ENCODE measurements at regions not wholly inside any gene's neighbourhood (a gene's known extent, or its start where the extent isn't known, plus 50 kb on each side); places are given as distances from the start of the nearest gene placed in this dataset.

DNA sequence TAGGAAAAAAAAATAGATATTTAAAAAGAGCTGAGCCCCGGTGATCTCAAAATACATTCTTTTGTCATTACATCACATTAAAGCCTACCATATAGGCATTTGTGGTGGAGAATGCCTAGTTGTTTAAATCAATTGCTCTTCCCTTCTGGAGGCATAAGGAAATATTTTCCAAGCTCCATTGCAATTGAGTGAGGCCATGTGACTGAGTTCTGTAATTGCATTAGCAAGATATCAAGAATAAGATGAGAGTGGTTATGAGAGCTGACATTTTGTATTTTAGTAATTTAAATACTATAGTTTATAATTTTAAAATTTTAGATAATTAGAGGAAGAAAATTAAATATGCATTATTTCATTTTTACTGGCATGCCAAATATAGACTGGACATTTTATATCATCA, 1195.9 kb downstream of the DTWD2 start:
- TF ChIP-seq, protein P1, sequence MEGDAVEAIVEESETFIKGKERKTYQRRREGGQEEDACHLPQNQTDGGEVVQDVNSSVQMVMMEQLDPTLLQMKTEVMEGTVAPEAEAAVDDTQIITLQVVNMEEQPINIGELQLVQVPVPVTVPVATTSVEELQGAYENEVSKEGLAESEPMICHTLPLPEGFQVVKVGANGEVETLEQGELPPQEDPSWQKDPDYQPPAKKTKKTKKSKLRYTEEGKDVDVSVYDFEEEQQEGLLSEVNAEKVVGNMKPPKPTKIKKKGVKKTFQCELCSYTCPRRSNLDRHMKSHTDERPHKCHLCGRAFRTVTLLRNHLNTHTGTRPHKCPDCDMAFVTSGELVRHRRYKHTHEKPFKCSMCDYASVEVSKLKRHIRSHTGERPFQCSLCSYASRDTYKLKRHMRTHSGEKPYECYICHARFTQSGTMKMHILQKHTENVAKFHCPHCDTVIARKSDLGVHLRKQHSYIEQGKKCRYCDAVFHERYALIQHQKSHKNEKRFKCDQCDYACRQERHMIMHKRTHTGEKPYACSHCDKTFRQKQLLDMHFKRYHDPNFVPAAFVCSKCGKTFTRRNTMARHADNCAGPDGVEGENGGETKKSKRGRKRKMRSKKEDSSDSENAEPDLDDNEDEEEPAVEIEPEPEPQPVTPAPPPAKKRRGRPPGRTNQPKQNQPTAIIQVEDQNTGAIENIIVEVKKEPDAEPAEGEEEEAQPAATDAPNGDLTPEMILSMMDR (IDR thresholded peaks at IDR 0.05; ENCODE audit: low read depth, low read length): no peak
- no peak for TF ChIP-seq EZH2phosphoT487 (IDR thresholded peaks at IDR 0.05; ENCODE audit: low read depth)
- H3K36me3 ChIP-seq (replicated peaks; ENCODE audit: low read depth, low read length): no peaks in the 10 kb centered on the region
- no peak overlapping the region for H3K4me2 ChIP-seq (ENCODE audit: low read length)
- H3K4me1 ChIP-seq (ENCODE audit: low read length): peaks cover 7% of the 10 kb centered on the region
- H3K4me3 ChIP-seq (ENCODE audit: low read length): no peak overlapping the region
- H3K9me3 ChIP-seq (ENCODE audit: insufficient read depth, low read length): no peaks in the 10 kb centered on the region
- no peak overlapping the region for H3K27ac ChIP-seq (ENCODE audit: low read length)
- H4K20me1 ChIP-seq (ENCODE audit: insufficient read depth, low read length): no peaks in the 10 kb centered on the region
- H3K79me2 ChIP-seq (ENCODE audit: low read length): no peaks in the 10 kb centered on the region
- no peaks in the 10 kb centered on the region for H3K27me3 ChIP-seq (ENCODE audit: low read depth, low read length)
- no peak overlapping the region for H2AFZ ChIP-seq (ENCODE audit: low read depth, low read length)
- H3K9ac ChIP-seq (ENCODE audit: low read length): no peak overlapping the region

DNA sequence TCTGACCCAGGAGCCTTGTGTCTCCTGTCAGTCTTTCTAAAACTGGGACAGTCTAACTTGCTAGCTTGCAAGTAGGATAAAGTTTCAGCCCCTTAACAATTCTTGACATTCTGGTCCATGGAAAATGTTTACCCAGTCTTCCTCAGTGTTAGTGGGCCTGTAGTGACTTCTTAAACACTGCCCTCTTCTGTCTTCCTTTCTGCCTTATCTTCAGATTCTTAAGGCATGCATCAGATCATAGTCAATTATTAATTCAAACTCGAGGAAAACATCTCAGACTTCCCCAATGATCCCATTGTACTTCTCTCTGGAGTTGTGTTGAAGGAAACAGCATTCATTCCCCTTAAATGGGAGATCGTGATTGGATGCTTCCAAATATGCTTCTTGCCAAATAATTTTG, 1199.8 kb downstream of the DTWD2 start:
- no peaks in the 10 kb centered on the region for H3K36me3 ChIP-seq (replicated peaks; ENCODE audit: low read depth, low read length)
- H3K27ac ChIP-seq (ENCODE audit: low read length): no peak overlapping the region
- H3K27me3 ChIP-seq (ENCODE audit: low read depth, low read length): no peaks in the 10 kb centered on the region
- TF ChIP-seq, protein P1 (IDR thresholded peaks at IDR 0.05; ENCODE audit: low read depth, low read length): peak; percentile 38
- no peak for TF ChIP-seq EZH2phosphoT487 (IDR thresholded peaks at IDR 0.05; ENCODE audit: low read depth)
- no peak overlapping the region for H3K4me3 ChIP-seq (ENCODE audit: low read length)
- H4K20me1 ChIP-seq (ENCODE audit: insufficient read depth, low read length): no peaks in the 10 kb centered on the region
- peaks cover 9% of the 10 kb centered on the region for H3K4me1 ChIP-seq (ENCODE audit: low read length)
- no peaks in the 10 kb centered on the region for H3K9me3 ChIP-seq (ENCODE audit: insufficient read depth, low read length)
- no peaks in the 10 kb centered on the region for H3K79me2 ChIP-seq (ENCODE audit: low read length)
- H3K4me2 ChIP-seq (ENCODE audit: low read length): no peak overlapping the region
- no peak overlapping the region for H3K9ac ChIP-seq (ENCODE audit: low read length)
- no peak overlapping the region for H2AFZ ChIP-seq (ENCODE audit: low read depth, low read length)

DNA sequence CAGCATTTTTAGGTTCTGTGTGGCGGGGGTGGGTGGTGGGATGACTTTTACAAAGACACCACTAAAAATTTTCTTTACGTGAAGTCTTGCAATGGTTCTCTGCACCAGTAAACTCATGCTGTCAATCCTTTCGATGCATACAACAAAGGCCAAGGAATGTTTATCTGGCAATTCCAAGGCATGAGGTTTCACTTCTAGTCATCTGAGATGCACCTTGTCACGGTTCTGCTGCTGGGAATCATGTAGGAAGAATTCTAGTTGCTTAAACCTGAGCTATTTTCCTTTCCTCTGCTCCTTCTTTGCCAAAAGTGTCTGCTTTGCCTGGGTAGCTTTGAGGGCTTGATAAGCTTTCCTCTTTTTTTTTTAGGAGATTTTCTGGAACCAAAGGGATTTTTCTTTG, 1204.5 kb upstream of the SEMA6A start:
- H3K27me3 ChIP-seq (ENCODE audit: low read depth, low read length): no peaks in the 10 kb centered on the region
- no peak overlapping the region for H2AFZ ChIP-seq (ENCODE audit: low read depth, low read length)
- no peaks in the 10 kb centered on the region for H4K20me1 ChIP-seq (ENCODE audit: insufficient read depth, low read length)
- no peak overlapping the region for H3K4me3 ChIP-seq (ENCODE audit: low read length)
- peaks cover 32% of the 10 kb centered on the region for H3K4me1 ChIP-seq (ENCODE audit: low read length)
- H3K36me3 ChIP-seq (replicated peaks; ENCODE audit: low read depth, low read length): no peaks in the 10 kb centered on the region
- H3K27ac ChIP-seq (ENCODE audit: low read length): no peak overlapping the region
- H3K79me2 ChIP-seq (ENCODE audit: low read length): no peaks in the 10 kb centered on the region
- TF ChIP-seq EZH2phosphoT487 (IDR thresholded peaks at IDR 0.05; ENCODE audit: low read depth): no peak
- TF ChIP-seq, protein P1 (IDR thresholded peaks at IDR 0.05; ENCODE audit: low read depth, low read length): no peak
- no peak overlapping the region for H3K9ac ChIP-seq (ENCODE audit: low read length)
- H3K9me3 ChIP-seq (ENCODE audit: insufficient read depth, low read length): no peaks in the 10 kb centered on the region
- no peak overlapping the region for H3K4me2 ChIP-seq (ENCODE audit: low read length)

DNA sequence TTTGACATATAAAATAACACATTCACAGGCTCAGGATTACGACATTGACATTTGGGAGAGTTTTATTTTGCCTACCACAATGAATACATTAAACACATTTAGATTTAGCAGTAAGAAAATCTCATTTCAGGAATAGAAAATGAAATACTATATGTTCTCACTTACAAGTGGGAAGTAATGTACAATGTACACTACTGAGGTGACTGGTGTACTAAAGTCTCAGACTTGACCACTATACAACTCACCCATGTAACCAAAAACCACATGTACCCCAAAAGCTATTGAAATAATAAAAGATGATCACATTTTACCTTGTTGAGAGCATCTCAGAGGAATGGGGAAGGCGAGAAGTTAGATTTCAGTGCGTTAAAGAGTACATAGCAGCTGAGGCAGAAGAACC, 1202.4 kb upstream of the SEMA6A start:
- Histone ChIP-seq H3K9ac (ENCODE audit: low read length) (no peak overlapping the region), H3K36me3 (replicated peaks; ENCODE audit: low read depth, low read length) (no peaks in the 10 kb centered on the region), H3K4me3 (ENCODE audit: low read length) (no peak overlapping the region), H3K9me3 (ENCODE audit: insufficient read depth, low read length) (no peaks in the 10 kb centered on the region), H3K4me2 (ENCODE audit: low read length) (peak overlapping the region; percentile 45), H2AFZ (ENCODE audit: low read depth, low read length) (no peak overlapping the region), H3K4me1 (ENCODE audit: low read length) (peaks cover 22% of the 10 kb centered on the region), H4K20me1 (ENCODE audit: insufficient read depth, low read length) (no peaks in the 10 kb centered on the region), H3K27me3 (ENCODE audit: low read depth, low read length) (no peaks in the 10 kb centered on the region), H3K79me2 (ENCODE audit: low read length) (no peaks in the 10 kb centered on the region), H3K27ac (ENCODE audit: low read length) (no peak overlapping the region)
- no peak for TF ChIP-seq EZH2phosphoT487 (IDR thresholded peaks at IDR 0.05; ENCODE audit: low read depth)
- TF ChIP-seq, protein P1 (IDR thresholded peaks at IDR 0.05; ENCODE audit: low read depth, low read length): no peak

All from OCI-LY3 (cell line).